Tibial nerve (tissue), 4 donors: ENCODE measurements at regions not wholly inside any gene's neighbourhood (a gene's known extent, or its start where the extent isn't known, plus 50 kb on each side); places are given as distances from the start of the nearest gene placed in this dataset.

Experiments used
- DNase-seq, 2 donors: peaks; one replicate each; pipeline ENCODE4 v3.0.0-alpha.2; 2019; ENCODE audit warnings: low spot score in 2 of 2
- H3K27ac ChIP-seq, 4 donors: fragments of 200-600 bp; sonication (generic) in 3 of 4; one replicate each; pipeline ENCODE4 v1.5.1; 2017 to 2019; ENCODE audit warnings: mild to moderate bottlenecking in 1 of 4
- H3K27me3 ChIP-seq, 2 donors: fragments of 200-600 bp; sonication (generic) in 1 of 2; one replicate each; pipeline versions ENCODE4 v1.5.1 to v1.6.0; 2017 to 2019
- H3K36me3 ChIP-seq, 3 donors: fragments of 200-600 bp; sonication (generic); one replicate each; pipeline ENCODE4 v1.5.1; 2018 to 2019
- H3K4me1 ChIP-seq, 4 donors: fragments of 200-600 bp; sonication (generic) in 3 of 4; one replicate each; pipeline ENCODE4 v1.5.1; 2017 to 2019
- H3K4me3 ChIP-seq, 4 donors: fragments of 200-600 bp; sonication (generic) in 3 of 4; one replicate each; pipeline ENCODE4 v1.5.1; 2017 to 2019; ENCODE audit warnings: mild to moderate bottlenecking in 1 of 4, moderate library complexity in 1 of 4
- H3K9me3 ChIP-seq, 4 donors: fragments of 200-600 bp; sonication (generic) in 3 of 4; one replicate each; pipeline ENCODE4 v1.5.1; 2017 to 2019
- EP300 ChIP-seq, 2 donors: sonication (generic); formaldehyde crosslinking; IDR thresholded peaks; one replicate each; pipeline ENCODE4 v1.6.1; 2017; ENCODE audit warnings: antibody characterized with exemption in 2 of 2, mild to moderate bottlenecking in 1 of 2
- POLR2A ChIP-seq, 2 donors: fragments of 450-650 bp; IDR thresholded peaks; one replicate each; pipeline ENCODE4 v1.6.1; 2017; ENCODE audit warnings: antibody characterized with exemption in 2 of 2, mild to moderate bottlenecking in 2 of 2, moderate library complexity in 2 of 2
- WGBS, 2 donors: methylation state at CpG; one replicate each; pipeline ENCODE4 v1.1.5; 2018; 5-methylcytosine and 5-hydroxymethylcytosine counted together
- TF ChIP-seq, protein P1 (sequence below), 5 experiments: fragments of 200-600 bp in 3 of 5; fragments of 450-650 bp in 2 of 5; sonication (generic) in 3 of 5; IDR thresholded peaks; one replicate each; pipeline ENCODE4 v1.5.1; 2016 to 2019; ENCODE audit warnings: antibody characterized with exemption in 5 of 5, mild to moderate bottlenecking in 3 of 5, moderate library complexity in 2 of 5

DNA sequence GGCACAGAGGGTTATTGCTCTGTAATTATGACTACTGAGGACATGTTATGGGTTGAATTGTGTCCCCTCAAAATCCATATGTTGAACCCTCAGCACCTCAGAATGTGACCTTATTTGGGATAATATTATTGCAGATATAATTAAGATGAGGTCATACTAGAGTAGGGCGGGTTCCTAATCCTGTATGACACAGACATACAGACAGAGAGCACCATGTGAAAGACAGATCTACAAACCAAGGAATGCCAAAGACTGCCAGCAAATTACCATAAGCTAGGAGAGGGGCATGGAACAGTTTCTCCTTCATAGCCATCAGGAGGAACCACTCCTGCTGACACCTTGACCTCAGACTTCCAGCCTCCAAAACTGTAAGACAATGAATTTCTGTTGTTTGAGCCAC lies 115.2 kb upstream of the OTUD4 start:
- no peaks in the 10 kb centered on the region for H3K27me3 ChIP-seq
- TF ChIP-seq POLR2A (IDR thresholded peaks at IDR 0.05) (no peak), EP300 (IDR thresholded peaks at IDR 0.05) (no peak)
- TF ChIP-seq, protein P1, sequence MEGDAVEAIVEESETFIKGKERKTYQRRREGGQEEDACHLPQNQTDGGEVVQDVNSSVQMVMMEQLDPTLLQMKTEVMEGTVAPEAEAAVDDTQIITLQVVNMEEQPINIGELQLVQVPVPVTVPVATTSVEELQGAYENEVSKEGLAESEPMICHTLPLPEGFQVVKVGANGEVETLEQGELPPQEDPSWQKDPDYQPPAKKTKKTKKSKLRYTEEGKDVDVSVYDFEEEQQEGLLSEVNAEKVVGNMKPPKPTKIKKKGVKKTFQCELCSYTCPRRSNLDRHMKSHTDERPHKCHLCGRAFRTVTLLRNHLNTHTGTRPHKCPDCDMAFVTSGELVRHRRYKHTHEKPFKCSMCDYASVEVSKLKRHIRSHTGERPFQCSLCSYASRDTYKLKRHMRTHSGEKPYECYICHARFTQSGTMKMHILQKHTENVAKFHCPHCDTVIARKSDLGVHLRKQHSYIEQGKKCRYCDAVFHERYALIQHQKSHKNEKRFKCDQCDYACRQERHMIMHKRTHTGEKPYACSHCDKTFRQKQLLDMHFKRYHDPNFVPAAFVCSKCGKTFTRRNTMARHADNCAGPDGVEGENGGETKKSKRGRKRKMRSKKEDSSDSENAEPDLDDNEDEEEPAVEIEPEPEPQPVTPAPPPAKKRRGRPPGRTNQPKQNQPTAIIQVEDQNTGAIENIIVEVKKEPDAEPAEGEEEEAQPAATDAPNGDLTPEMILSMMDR (IDR thresholded peaks at IDR 0.05) = no peak
- no peaks in the 10 kb centered on the region for H3K9me3 ChIP-seq
- H3K4me1 ChIP-seq = peaks cover 0 to 16% (median 3%) of the 10 kb centered on the region in 4 donors
- no peaks in the 10 kb centered on the region for H3K36me3 ChIP-seq
- H3K4me3 ChIP-seq = no peak overlapping the region
- WGBS, 2 donors = 55 to 93% methylated on average over 1 of the region's 1 CpG
- no peak overlapping the region for H3K27ac ChIP-seq
- no peak for DNase-seq

DNA sequence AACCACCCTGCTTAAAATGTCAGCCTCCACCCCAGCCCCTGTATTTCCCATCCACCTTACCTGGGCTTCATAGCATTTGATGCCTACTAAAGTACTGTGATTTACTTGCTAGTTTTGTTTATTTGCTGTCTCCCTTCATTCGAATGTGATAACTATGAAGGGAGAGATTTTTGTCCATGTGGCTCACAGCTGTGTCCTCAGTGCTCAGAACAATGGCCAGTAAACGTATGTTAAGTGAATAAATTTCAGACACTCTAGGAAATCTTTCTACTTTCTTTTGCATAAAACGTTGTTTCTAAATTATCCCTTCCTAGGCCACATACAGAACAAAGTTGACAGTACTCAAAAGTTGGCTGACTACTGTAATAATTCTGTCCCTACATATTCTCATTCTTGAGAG lies 114.7 kb upstream of the OTUD4 start:
- DNase-seq = no peak
- TF ChIP-seq POLR2A (IDR thresholded peaks at IDR 0.05) (no peak), EP300 (IDR thresholded peaks at IDR 0.05) (no peak)
- TF ChIP-seq, protein P1 (IDR thresholded peaks at IDR 0.05) = no peak
- H3K4me1 ChIP-seq = peaks cover 0 to 14% (median 3%) of the 10 kb centered on the region in 4 donors
- no peaks in the 10 kb centered on the region for H3K9me3 ChIP-seq
- no peak overlapping the region for H3K4me3 ChIP-seq
- no peak overlapping the region for H3K27ac ChIP-seq
- no peaks in the 10 kb centered on the region for H3K36me3 ChIP-seq
- 82 to 85% methylated on average over 3 of the region's 3 CpGs for WGBS, 2 donors
- no peaks in the 10 kb centered on the region for H3K27me3 ChIP-seq

DNA sequence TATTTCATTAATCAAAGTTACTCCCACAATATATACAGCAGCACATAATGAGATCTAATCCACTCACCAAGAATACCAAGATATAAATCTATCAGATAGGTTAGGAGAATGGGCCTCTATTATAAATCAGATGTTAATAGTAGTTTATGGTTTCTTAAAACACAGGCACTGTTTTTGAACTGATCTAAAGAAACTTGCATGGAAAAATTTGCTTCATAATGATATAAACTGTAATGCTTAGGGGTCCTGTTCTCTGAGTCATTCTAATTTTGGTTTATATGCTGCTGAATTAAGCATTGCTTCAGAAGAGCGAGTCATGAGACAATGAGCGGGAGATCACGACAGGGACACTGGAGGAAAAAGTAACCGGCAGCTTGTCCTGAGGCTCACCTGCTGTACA lies 113.3 kb upstream of the OTUD4 start:
- peaks cover 0 to under 1% (median 0%) of the 10 kb centered on the region in 4 donors for H3K4me1 ChIP-seq
- H3K9me3 ChIP-seq = no peaks in the 10 kb centered on the region
- no peaks in the 10 kb centered on the region for H3K36me3 ChIP-seq
- WGBS, 2 donors = 82 to 90% methylated on average over 4 of the region's 4 CpGs
- TF ChIP-seq EP300 (IDR thresholded peaks at IDR 0.05) (no peak), POLR2A (IDR thresholded peaks at IDR 0.05) (no peak)
- TF ChIP-seq, protein P1 (IDR thresholded peaks at IDR 0.05) = no peak
- no peak for DNase-seq
- no peak overlapping the region for H3K4me3 ChIP-seq
- H3K27ac ChIP-seq = no peak overlapping the region
- H3K27me3 ChIP-seq = no peaks in the 10 kb centered on the region

DNA sequence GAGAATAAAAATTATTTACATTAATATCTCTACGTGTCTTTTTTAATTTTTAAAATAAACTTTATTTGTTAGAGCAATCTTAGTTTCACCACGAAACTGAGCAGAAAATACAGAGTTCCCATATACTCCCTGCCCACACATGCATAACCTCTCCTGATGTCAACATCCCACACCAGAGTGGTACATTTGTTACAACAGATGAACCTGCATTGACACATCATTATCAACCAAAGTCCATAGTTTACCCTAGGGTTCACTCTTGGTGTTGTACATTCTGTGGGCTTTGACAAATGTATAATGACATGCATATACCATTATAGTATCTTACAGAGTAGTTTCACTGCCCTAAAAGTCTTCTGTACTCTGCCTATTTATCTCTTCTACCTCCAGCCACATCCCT lies 110.6 kb upstream of the OTUD4 start:
- no peak for TF ChIP-seq POLR2A (IDR thresholded peaks at IDR 0.05)
- TF ChIP-seq, protein P1 (IDR thresholded peaks at IDR 0.05) = no peak
- TF ChIP-seq EP300 (IDR thresholded peaks at IDR 0.05) = no peak
- H3K4me3 ChIP-seq = no peak overlapping the region
- 91 to 92% methylated on average over 2 of the region's 2 CpGs for WGBS, 2 donors

DNA sequence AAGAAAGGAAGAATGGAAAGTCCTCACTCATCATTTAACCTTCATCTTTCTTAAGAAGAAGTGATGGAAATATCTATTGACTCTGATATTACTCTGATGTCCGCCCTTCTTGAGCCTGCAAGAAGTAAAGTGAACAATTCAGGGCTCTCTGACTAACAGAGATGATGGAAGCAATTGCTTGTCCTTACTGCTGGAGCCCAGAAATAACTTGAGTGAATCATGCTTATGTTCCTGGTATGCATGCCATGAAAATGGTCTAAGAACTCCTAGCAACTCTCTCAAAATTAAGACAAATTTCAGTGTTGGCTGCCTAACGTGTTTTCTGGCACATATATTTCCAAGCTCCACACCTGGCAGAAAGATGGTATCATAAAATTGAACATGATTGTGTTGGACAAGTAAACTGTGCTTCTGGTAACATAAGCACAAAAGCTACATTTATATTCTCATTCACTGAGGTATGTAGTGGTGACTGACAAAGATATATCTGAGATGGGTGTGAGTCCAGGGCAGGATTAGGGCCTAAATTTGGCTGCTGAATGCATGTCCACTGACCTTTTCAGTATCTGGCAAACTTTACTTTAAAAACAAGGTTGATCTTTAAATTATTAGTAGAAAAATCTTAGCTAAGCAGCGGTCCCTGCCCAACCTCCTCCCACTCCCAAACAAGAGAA lies 109.2 kb upstream of the OTUD4 start:
- Histone ChIP-seq H3K4me1 (no peaks in the 10 kb centered on the region), H3K4me3 (no peak overlapping the region), H3K9me3 (peaks cover 0 to 4% (median 0%) of the 10 kb centered on the region in 4 donors), H3K27me3 (no peaks in the 10 kb centered on the region), H3K36me3 (no peaks in the 10 kb centered on the region), H3K27ac (no peak overlapping the region)
- no peak for DNase-seq
- 67% methylated on average over 3 of the region's 3 CpGs for WGBS, 2 donors
- no peak for TF ChIP-seq POLR2A (IDR thresholded peaks at IDR 0.05)
- TF ChIP-seq, protein P1 (IDR thresholded peaks at IDR 0.05) = no peak
- no peak for TF ChIP-seq EP300 (IDR thresholded peaks at IDR 0.05)

More for the DNA sequence above, 110.6 kb upstream of the OTUD4 start:
- no peak for DNase-seq
- Histone ChIP-seq H3K27ac (no peak overlapping the region), H3K9me3 (peaks cover 0 to 4% (median 0%) of the 10 kb centered on the region in 4 donors), H3K27me3 (no peaks in the 10 kb centered on the region), H3K4me1 (no peaks in the 10 kb centered on the region), H3K36me3 (no peaks in the 10 kb centered on the region)
